Superior temporal gyrus (tissue), 1 donor: ENCODE measurements at regions not wholly inside any gene's neighbourhood (a gene's known extent, or its start where the extent isn't known, plus 50 kb on each side); places are given as distances from the start of the nearest gene placed in this dataset.

Experiments used
- DNase-seq: peaks from one replicate; pipeline ENCODE4 v3.0.0-alpha.2; 2016; ENCODE audit errors: extremely low spot score

DNA sequence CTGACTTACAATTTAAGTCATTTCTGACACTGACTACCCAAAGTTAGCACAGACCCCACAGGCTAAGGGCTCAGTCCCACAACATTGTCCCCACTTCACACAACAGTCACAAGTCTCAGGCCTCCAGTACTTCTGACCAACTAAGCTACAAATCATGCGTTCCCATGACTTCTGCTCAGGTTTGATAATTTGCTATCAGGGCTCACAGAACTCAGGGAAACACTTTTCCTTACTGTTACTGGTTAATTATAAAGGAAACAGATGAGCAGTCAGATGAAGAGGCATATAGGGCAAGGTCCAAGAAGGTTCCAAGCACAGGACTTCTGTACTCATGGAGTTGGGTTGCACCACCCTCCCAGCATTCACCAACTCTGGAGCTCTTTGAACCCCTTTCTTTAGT lies 151.2 kb upstream of the TNR start:
- no peak for DNase-seq

DNA sequence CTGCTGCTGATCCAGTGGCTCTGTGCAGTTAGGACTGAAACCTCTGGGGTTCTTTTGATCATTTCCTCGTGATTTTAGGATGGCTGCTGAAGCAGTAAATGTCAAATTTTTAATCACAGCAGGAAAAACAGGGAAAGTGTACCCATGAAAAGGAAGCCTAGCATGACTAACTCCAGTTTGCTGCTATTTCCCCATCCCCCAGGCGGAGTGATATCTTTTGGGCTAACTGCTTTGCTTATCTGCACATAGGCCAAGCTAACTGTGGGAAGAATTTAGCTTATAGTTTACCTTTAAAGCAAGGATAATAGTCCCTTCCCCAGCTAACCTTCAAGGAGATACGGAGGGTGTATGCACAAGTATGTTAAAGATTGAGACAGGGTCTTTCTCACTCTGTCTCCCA lies 149.8 kb upstream of the TNR start:
- DNase-seq: no peak

- DNase-seq: no peak
These were observed 149.3 kb upstream of the TNR start for GRCh38 chr1:175892686-175893085.

- no peak for DNase-seq
These were observed 148.5 kb upstream of the TNR start for GRCh38 chr1:175891783-175892309.

DNA sequence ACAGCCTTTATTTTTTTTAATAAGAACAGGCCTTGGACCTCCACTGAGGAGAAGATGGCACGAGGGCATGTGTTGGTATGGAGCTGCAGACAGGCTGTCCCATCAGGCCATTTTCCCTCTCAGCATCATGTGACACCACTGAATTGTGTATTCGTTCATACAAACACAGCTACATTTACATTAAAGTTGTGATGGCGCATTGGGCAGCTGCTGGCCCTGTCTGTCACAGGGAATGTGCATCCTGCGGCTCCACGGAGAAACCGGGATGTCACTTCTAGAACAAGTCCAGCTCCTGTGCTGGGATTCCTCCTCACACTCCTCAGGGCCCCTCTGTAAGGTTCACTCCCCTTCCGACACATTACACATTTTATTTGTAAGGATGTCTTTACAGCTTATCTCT lies 147.6 kb upstream of the TNR start:
- no peak for DNase-seq

- DNase-seq: no peak
These were observed 146.5 kb upstream of the TNR start for GRCh38 chr1:175889848-175890247.

- DNase-seq: no peak
These were observed 145.6 kb upstream of the TNR start for GRCh38 chr1:175888996-175889395.

- peak; percentile 95 for DNase-seq
These were observed 144.6 kb upstream of the TNR start for GRCh38 chr1:175887981-175888428.

DNA sequence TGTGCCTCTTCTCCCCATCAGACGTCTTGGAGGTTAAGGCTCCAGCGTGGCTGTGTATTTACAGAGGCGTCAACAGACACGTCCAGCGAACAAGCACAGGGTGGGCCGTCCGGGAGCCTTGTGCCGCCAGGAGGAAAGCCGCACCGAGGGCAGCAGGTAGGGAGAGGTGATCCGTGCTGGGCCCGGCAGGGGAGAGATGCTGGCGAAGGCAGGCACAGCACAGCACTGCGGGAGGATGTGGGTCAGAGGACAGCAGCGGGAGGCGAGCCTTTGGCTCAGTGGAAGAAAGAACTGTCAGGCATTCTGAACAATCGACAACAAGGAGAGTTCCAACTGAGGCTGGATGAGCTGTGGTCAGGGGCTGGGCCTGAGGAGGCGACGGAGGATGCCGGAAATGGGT lies 144.1 kb upstream of the TNR start:
- no peak for DNase-seq

DNA sequence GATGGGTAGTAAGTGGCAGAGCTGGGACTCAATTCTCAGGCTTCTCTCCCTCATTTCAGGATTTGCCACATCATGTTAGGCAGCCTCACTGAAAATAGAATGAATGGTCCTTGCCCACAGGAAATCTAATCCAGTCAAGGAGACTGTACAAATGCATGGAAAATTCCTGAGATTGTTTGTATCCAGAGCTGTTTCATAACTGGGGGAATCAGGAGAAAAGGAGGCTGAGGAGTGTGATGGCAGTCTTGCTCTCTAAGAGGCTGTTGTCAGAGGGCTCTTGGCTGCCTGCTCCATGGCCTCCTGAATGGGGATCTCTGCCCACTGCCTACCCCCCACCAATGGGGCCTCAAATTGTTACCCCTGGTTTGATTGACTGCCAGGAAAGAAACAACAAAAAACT lies 141.9 kb upstream of the TNR start:
- DNase-seq: peak; percentile 80

GRCh38 chr1:175884369-175884768 lies 141.0 kb upstream of the TNR start:
- DNase-seq: peak; percentile 61

- no peak for DNase-seq
These were observed 138.8 kb upstream of the TNR start for GRCh38 chr1:175882192-175882591.

- no peak for DNase-seq
These were observed 138.0 kb upstream of the TNR start for GRCh38 chr1:175881246-175881976.

DNA sequence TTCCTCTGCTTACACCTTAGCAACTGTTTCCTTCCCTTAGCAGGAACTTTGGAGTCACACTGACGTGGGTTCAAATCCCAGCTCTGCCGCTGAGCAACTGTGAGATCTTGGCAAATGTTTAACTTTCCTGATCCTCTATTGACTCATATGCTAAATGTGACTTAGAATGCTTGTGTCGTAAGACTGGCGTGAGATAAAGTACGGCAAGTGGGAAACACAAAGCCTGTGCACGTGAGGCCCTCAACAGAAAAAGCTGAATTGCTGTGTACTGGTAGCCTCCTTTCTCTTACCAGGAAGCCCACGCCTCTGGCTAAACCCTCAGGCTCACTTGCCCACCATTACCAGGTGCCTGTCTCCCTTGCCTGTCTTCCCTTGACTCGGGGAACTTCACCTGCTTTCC lies 135.4 kb upstream of the TNR start:
- DNase-seq: no peak

GRCh38 chr1:175877939-175878737 lies 134.7 kb upstream of the TNR start:
- no peak for DNase-seq

DNA sequence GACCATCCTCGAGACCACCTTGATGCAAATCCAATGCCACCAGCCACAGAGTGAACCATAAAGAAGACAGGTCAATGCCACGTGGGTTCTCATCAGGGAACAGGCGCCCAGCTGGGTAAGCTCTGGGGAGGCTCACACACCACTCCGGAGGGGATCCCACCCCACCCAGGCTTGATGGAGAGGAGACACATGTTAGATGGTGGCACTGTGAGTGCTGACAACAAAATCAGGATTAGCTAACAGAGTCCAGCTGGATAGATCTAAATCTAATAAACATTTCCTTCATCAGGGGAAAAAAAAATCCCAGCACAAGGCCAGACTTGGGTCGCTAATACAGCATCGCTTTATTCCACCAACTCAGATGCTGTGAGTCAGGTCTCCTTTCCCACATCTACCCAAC lies 132.2 kb upstream of the TNR start:
- DNase-seq: no peak

DNA sequence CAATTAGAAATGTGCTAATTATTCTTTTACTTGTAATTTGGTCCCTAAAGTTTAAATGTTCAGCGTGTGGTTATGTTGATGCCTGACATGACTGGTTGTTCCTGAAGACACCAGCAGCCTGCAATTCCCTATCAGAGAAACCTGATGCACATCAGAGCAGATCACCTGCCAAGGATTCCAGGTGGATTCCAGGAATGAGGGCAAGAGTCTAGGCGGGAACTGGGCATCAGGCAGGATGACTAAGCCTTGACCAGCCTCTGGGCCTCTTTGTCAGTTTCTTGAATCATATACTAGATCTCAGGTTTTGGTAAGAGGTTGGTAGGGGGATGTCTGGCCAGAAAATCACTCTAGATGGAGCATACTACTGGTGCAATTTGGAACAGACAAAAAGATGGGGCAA lies 130.7 kb upstream of the TNR start:
- DNase-seq: no peak

DNA sequence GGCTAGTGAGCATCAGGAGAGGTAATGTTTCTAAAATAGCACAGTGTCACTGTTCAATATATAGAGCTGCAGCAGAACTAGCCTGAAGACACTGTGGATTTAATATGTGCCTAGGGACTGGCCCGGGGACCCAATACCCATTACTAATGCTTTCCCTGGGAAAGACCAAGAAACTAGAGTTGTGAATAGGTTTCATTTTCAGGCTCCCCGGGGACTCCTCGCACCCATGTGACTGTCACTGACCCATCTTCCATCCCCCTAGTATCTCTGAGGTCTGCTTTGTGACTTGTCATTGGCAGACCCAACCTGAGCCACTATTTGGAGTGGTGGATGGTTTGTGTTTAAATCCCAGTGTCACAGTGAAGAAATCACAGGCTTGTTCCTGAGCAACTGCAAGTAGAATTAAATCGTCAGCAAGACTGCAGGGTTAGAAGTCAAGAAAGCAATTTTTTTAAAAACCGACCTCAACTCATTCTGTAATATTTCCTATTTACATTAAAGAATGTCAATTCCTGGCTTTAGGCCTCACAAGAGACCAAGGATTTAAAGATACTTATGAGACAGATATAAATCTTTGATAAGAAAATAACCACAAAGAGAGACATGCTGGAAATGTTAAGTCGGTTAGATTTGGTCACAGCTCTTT lies 130.0 kb upstream of the TNR start:
- DNase-seq: no peak

DNA sequence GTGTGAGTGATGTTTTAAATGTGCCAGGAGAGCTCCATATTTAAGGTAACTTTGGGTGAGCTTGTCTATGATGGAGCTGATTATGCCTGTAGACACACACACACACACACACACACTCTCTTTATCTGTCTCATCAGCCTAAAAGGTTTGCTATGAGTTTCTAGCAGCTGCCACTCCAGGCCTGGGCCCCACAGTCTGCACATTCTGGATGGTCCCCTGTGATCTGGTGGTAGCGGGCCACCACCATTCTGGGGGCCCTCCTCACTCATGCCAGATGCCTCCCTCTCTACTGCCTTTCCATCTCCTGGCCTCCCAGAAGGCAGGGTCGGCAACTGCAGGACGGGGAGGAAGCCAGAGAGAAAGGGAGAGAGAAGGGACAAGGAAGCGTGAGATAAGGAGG lies 129.2 kb upstream of the TNR start:
- no peak for DNase-seq

GRCh38 chr1:175871647-175872046 lies 128.3 kb upstream of the TNR start:
- peak; percentile 47 for DNase-seq

- DNase-seq: peak; percentile 27
These were observed 126.8 kb upstream of the TNR start for GRCh38 chr1:175870217-175870616.

- peak; percentile 39 for DNase-seq
These were observed 123.4 kb upstream of the TNR start for GRCh38 chr1:175866776-175867175.
